ENCODE measurements at regions not wholly inside any gene's neighbourhood (a gene's known extent, or its start where the extent isn't known, plus 50 kb on each side); places are given as distances from the start of the nearest gene placed in this dataset.

DNA sequence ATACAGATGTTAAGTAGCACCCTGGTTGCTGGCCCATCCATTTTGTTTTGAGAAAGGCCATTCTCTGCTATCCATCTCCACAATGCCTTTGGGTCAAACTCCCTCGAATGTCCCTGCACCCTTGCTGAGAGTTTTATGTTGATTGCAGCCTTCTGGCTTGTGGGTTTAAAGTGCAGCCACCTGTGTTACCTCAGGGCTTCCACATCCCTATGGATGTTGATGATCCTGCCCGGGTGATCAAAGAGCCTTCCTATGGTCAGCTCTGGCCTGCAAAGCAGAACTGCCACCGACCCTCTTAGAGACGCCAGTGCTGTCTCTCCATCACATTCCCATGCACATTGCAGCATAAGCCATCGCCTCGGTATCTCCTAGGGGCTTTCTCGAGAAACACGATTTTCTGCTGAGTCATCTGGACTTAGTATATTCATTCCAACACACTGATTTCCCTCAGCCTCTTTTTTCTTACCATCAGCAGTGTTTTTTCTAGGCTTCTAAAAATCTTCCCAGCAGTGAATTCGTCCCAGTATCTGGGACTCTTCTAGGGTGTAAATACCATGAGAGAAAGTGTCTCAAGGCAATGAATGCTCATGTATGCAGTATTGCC is 585.7 kb upstream of the TMEM132C start:
- TF ChIP-seq CTCF (IDR thresholded peaks at IDR 0.05) (no peak), POLR2A (IDR thresholded peaks at IDR 0.05) (no peak)
